ENCODE measurements at regions not wholly inside any gene's neighbourhood (a gene's known extent, or its start where the extent isn't known, plus 50 kb on each side); places are given as distances from the start of the nearest gene placed in this dataset.

- H3K4me3 ChIP-seq (ENCODE audit: low read depth, low read length): no peak overlapping the region
- no peak for DNase-seq (ENCODE audit: low read depth)
- TF ChIP-seq CTCF (IDR thresholded peaks at IDR 0.05; ENCODE audit: low read depth, low read length, missing control alignments): no peak
These were observed 504.2 kb downstream of the ZEB2 start for GRCh38 chr2:144015655-144016245.

GRCh38 chr2:144015036-144015435, 504.9 kb downstream of the ZEB2 start:
- no peak for DNase-seq (ENCODE audit: low read depth)
- no peak for TF ChIP-seq CTCF (IDR thresholded peaks at IDR 0.05; ENCODE audit: low read depth, low read length, missing control alignments)
- no peak overlapping the region for H3K4me3 ChIP-seq (ENCODE audit: low read depth, low read length)

GRCh38 chr2:144014103-144014502, 505.8 kb downstream of the ZEB2 start:
- TF ChIP-seq CTCF (IDR thresholded peaks at IDR 0.05; ENCODE audit: low read depth, low read length, missing control alignments): no peak
- no peak overlapping the region for H3K4me3 ChIP-seq (ENCODE audit: low read depth, low read length)
- no peak for DNase-seq (ENCODE audit: low read depth)

GRCh38 chr2:144012304-144012703, 507.6 kb downstream of the ZEB2 start:
- H3K4me3 ChIP-seq (ENCODE audit: low read depth, low read length): no peak overlapping the region
- DNase-seq (ENCODE audit: low read depth): no peak
- no peak for TF ChIP-seq CTCF (IDR thresholded peaks at IDR 0.05; ENCODE audit: low read depth, low read length, missing control alignments)

GRCh38 chr2:144011553-144011952, 508.4 kb downstream of the ZEB2 start:
- no peak for DNase-seq (ENCODE audit: low read depth)
- TF ChIP-seq CTCF (IDR thresholded peaks at IDR 0.05; ENCODE audit: low read depth, low read length, missing control alignments): no peak
- H3K4me3 ChIP-seq (ENCODE audit: low read depth, low read length): no peak overlapping the region

- no peak for DNase-seq (ENCODE audit: low read depth)
- no peak for TF ChIP-seq CTCF (IDR thresholded peaks at IDR 0.05; ENCODE audit: low read depth, low read length, missing control alignments)
- no peak overlapping the region for H3K4me3 ChIP-seq (ENCODE audit: low read depth, low read length)
These were observed 508.8 kb downstream of the ZEB2 start for GRCh38 chr2:144011098-144011497.

- TF ChIP-seq CTCF (IDR thresholded peaks at IDR 0.05; ENCODE audit: low read depth, low read length, missing control alignments): no peak
- no peak for DNase-seq (ENCODE audit: low read depth)
- no peak overlapping the region for H3K4me3 ChIP-seq (ENCODE audit: low read depth, low read length)
These were observed 509.7 kb downstream of the ZEB2 start for GRCh38 chr2:144010096-144010836.

Measured in GM12864 (cell line).